ENCODE measurements at regions not wholly inside any gene's neighbourhood (a gene's known extent, or its start where the extent isn't known, plus 50 kb on each side); places are given as distances from the start of the nearest gene placed in this dataset.

DNA sequence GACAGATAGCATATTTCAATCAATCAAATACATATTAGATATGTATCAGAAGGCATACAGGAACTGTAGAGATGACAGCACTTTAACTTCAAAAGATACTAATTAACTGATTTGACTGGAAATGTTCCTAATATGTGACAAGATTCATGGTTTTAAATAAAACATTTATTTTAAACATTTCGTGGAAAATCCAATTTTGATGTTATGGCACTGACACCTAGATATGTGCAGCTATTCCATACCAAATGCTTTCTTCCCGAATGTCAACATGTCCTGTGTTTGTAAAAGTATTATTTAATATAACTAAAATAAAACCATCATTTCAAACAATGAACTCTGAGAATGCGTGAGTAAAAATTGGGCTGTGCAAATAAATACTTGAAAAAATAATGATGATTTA, 1209.3 kb downstream of the NSUN3 start:
- no peak for TF ChIP-seq RAD21 (IDR thresholded peaks at IDR 0.05; ENCODE audit: low read depth)
- TF ChIP-seq, protein P1, sequence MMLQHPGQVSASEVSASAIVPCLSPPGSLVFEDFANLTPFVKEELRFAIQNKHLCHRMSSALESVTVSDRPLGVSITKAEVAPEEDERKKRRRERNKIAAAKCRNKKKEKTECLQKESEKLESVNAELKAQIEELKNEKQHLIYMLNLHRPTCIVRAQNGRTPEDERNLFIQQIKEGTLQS (IDR thresholded peaks at IDR 0.05), result no peak
